Prostate gland (tissue), 2 donors: ENCODE measurements at regions not wholly inside any gene's neighbourhood (a gene's known extent, or its start where the extent isn't known, plus 50 kb on each side); places are given as distances from the start of the nearest gene placed in this dataset.

Experiments
- DNase-seq: peaks from one replicate; pipeline ENCODE4 v3.0.0-alpha.2; 2019; ENCODE audit warnings: low spot score
- H3K27ac ChIP-seq, 2 donors: fragments of 200-600 bp; sonication (generic); 2 replicates each; pipeline ENCODE4 v1.5.1; 2017 to 2019
- H3K27me3 ChIP-seq: fragments of 200-600 bp; sonication (generic); replicated peaks from 2 replicates; pipeline ENCODE4 v1.5.1; 2019; ENCODE audit not compliant: insufficient read depth
- H3K36me3 ChIP-seq, 2 donors: fragments of 200-600 bp; sonication (generic); 1 replicate in 1 of 2; 2 replicates in 1 of 2; pipeline versions ENCODE4 v1.5.1 to v1.8.1; 2017 to 2019
- H3K4me1 ChIP-seq: fragments of 200-600 bp; sonication (generic); replicated peaks from 2 replicates; pipeline ENCODE4 v1.5.1; 2019
- H3K4me3 ChIP-seq, 2 donors: fragments of 200-600 bp; sonication (generic); 2 replicates each; pipeline ENCODE4 v1.5.1; 2017 to 2019
- H3K9me3 ChIP-seq: fragments of 200-600 bp; sonication (generic); 2 replicates; pipeline ENCODE4 v1.5.1; 2017
- CTCF ChIP-seq, 4 experiments: fragments of 200-600 bp in 2 of 4; fragments of 450-650 bp in 2 of 4; sonication (generic) in 2 of 4; IDR thresholded peaks; 1 replicate in 3 of 4; 2 replicates in 1 of 4; pipeline ENCODE4 v1.5.1; 2016 to 2019; ENCODE audit warnings: antibody characterized with exemption in 4 of 4, mild to moderate bottlenecking in 2 of 4, moderate library complexity in 2 of 4
- POLR2A ChIP-seq: fragments of 450-650 bp; IDR thresholded peaks from one replicate; pipeline ENCODE4 v1.6.1; 2016; ENCODE audit warnings: antibody characterized with exemption, mild to moderate bottlenecking
- POLR2AphosphoS5 ChIP-seq: sonication (generic); formaldehyde crosslinking; IDR thresholded peaks from one replicate; pipeline ENCODE4 v1.6.1; 2017; ENCODE audit warnings: antibody characterized with exemption
- WGBS: methylation state at CpG from one replicate; pipeline ENCODE4 v1.1.5; 2018; 5-methylcytosine and 5-hydroxymethylcytosine counted together
- intact Hi-C: fragments of 100-400 bp; cut with DNase I; formaldehyde crosslinking; loops from one replicate; pipeline ENCODE4 v1.14.2; 2022

GRCh38 chr10:110421512-110422138 lies 76.1 kb upstream of the DUSP5 start:
- 77% methylated on average over 3 of the region's 3 CpGs for WGBS
- Histone ChIP-seq H3K36me3 (no peaks in the 10 kb centered on the region), H3K27ac (no peak overlapping the region), H3K4me3 (no peak overlapping the region), H3K9me3 (no peaks in the 10 kb centered on the region), H3K27me3 (no peaks in the 10 kb centered on the region), H3K4me1 (no peaks in the 10 kb centered on the region)
- TF ChIP-seq POLR2A (no peak), CTCF (IDR thresholded peaks at IDR 0.05) (no peak), POLR2AphosphoS5 (no peak)
- intact Hi-C loops: no loop called here
- no peak for DNase-seq

- H3K9me3 ChIP-seq: no peaks in the 10 kb centered on the region
- H3K4me3 ChIP-seq: no peak overlapping the region
- H3K27ac ChIP-seq: no peak overlapping the region
- intact Hi-C loops: no loop called here
- no peaks in the 10 kb centered on the region for H3K36me3 ChIP-seq
- H3K27me3 ChIP-seq: no peaks in the 10 kb centered on the region
- no peak for DNase-seq
- TF ChIP-seq CTCF (IDR thresholded peaks at IDR 0.05) (no peak), POLR2A (no peak), POLR2AphosphoS5 (no peak)
- no peaks in the 10 kb centered on the region for H3K4me1 ChIP-seq
- WGBS: 96% methylated on average over 2 of the region's 2 CpGs
Measured at GRCh38 chr10:110422548-110422947, 75.2 kb upstream of the DUSP5 start.

GRCh38 chr10:110423650-110424049 lies 74.1 kb upstream of the DUSP5 start:
- Histone ChIP-seq H3K27ac (no peak overlapping the region), H3K9me3 (no peaks in the 10 kb centered on the region), H3K4me3 (no peak overlapping the region), H3K4me1 (no peaks in the 10 kb centered on the region), H3K36me3 (no peaks in the 10 kb centered on the region), H3K27me3 (no peaks in the 10 kb centered on the region)
- no peak for TF ChIP-seq POLR2A
- no peak for DNase-seq
- intact Hi-C loops: no loop called here
- WGBS: 83% methylated on average over 6 of the region's 6 CpGs

DNA sequence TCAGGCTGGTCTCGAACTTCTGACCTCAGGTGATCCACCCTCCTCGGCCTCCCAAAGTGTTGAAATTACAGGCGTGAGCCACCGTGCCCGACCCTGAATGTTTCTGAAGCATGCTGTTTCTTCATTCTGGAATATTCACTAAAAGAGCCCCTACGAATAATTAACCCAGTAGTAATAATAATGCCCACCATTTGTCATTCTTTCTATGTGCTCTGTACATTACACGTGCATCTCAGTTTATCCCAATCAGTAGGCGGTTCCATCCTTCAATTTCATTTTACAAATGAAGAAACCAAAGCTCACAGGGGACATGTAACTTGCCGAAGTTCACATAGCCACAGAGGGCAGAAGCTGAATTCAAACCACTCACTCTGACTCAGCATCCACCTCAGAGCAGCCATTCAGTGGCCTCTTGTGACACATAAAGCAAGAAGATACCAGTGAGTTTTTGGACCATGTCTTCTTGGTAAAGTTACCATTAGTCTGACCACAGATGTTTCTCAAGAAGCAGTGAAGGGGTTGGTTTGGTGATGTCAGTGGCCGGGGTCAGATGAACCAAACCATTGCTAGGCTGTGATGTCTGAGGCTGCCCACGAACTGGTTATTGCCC lies 71.9 kb upstream of the DUSP5 start:
- no peaks in the 10 kb centered on the region for H3K9me3 ChIP-seq
- H3K27me3 ChIP-seq: no peaks in the 10 kb centered on the region
- no peak for DNase-seq
- no peaks in the 10 kb centered on the region for H3K4me1 ChIP-seq
- no peaks in the 10 kb centered on the region for H3K36me3 ChIP-seq
- no peak overlapping the region for H3K4me3 ChIP-seq
- 81% methylated on average over 11 of the region's 11 CpGs for WGBS
- intact Hi-C loops: no loop called here
- H3K27ac ChIP-seq: no peak overlapping the region
- TF ChIP-seq POLR2AphosphoS5: no peak
- no peak for TF ChIP-seq CTCF (IDR thresholded peaks at IDR 0.05)
- no peak for TF ChIP-seq POLR2A

- no peaks in the 10 kb centered on the region for H3K27me3 ChIP-seq
- H3K27ac ChIP-seq: no peak overlapping the region
- WGBS: 59% methylated on average over 14 of the region's 14 CpGs
- no peaks in the 10 kb centered on the region for H3K9me3 ChIP-seq
- TF ChIP-seq CTCF (IDR thresholded peaks at IDR 0.05) (no peak), POLR2A (no peak), POLR2AphosphoS5 (no peak)
- DNase-seq: no peak
- intact Hi-C loops: no loop called here
- no peak overlapping the region for H3K4me3 ChIP-seq
- no peaks in the 10 kb centered on the region for H3K36me3 ChIP-seq
- no peaks in the 10 kb centered on the region for H3K4me1 ChIP-seq
Measured at GRCh38 chr10:110426294-110427181, 71.2 kb upstream of the DUSP5 start.
